H9 (cell line): ENCODE measurements at regions not wholly inside any gene's neighbourhood (a gene's known extent, or its start where the extent isn't known, plus 50 kb on each side); places are given as distances from the start of the nearest gene placed in this dataset.

Source experiments
- DNase-seq: peaks from one replicate; pipeline ENCODE4 v3.0.0-alpha.2; 2017
- H2AFZ ChIP-seq: one replicate; pipeline ENCODE4 v1.6.1; 2013; ENCODE audit warnings: mild to moderate bottlenecking, low read length, control low read depth, moderate library complexity
- H2AK5ac ChIP-seq: 2 replicates; pipeline ENCODE4 v1.6.1; 2013; ENCODE audit warnings: low read length, control low read depth, mixed read lengths; ENCODE audit not compliant: insufficient read length
- H2BK120ac ChIP-seq: one replicate; pipeline ENCODE4 v1.6.1; 2013; ENCODE audit warnings: low read depth, mild to moderate bottlenecking, low read length, control low read depth, inconsistent platforms; ENCODE audit not compliant: poor library complexity, severe bottlenecking
- H2BK12ac ChIP-seq: 2 replicates; pipeline ENCODE4 v1.6.1; 2013; ENCODE audit warnings: low read length, control low read depth, mixed read lengths, low read depth; ENCODE audit not compliant: insufficient read length
- H2BK15ac ChIP-seq: 2 replicates; pipeline ENCODE4 v1.6.1; 2013; ENCODE audit warnings: low read depth, low read length, control low read depth
- H2BK20ac ChIP-seq: one replicate; pipeline ENCODE4 v1.6.1; 2013; ENCODE audit warnings: low read depth, mild to moderate bottlenecking, low read length, control low read depth, inconsistent platforms; ENCODE audit not compliant: poor library complexity, severe bottlenecking
- H2BK5ac ChIP-seq: 2 replicates; pipeline ENCODE4 v1.6.1; 2013; ENCODE audit warnings: low read length, control low read depth, mixed read lengths; ENCODE audit not compliant: insufficient read length
- H3K14ac ChIP-seq: 2 replicates; pipeline ENCODE4 v1.6.1; 2013; ENCODE audit warnings: low read length, control low read depth; ENCODE audit not compliant: insufficient read depth
- H3K18ac ChIP-seq: 2 replicates; pipeline ENCODE4 v1.6.1; 2013; ENCODE audit warnings: low read depth, mild to moderate bottlenecking, mixed read lengths, low read length, control low read depth; ENCODE audit not compliant: insufficient read length
- H3K23ac ChIP-seq: 2 replicates; pipeline ENCODE4 v1.6.1; 2013; ENCODE audit warnings: low read length, control low read depth, mixed read lengths, low read depth; ENCODE audit not compliant: insufficient read length
- H3K23me2 ChIP-seq: 2 replicates; pipeline ENCODE4 v1.6.1; 2013; ENCODE audit warnings: low read depth, mild to moderate bottlenecking, mixed read lengths, low read length, control low read depth; ENCODE audit not compliant: insufficient read length, poor library complexity, severe bottlenecking
- H3K27ac ChIP-seq: 2 replicates; pipeline ENCODE4 v1.5.1; 2013; ENCODE audit warnings: low read length, control low read depth, mixed read lengths, low read depth; ENCODE audit not compliant: insufficient read length
- H3K27me3 ChIP-seq: 2 replicates; pipeline ENCODE4 v1.6.1; 2013; ENCODE audit warnings: low read length, control low read depth, inconsistent platforms; ENCODE audit not compliant: insufficient read depth
- H3K4ac ChIP-seq: 2 replicates; pipeline ENCODE4 v1.6.1; 2013; ENCODE audit warnings: low read depth, mild to moderate bottlenecking, control low read depth, inconsistent platforms, low read length, moderate library complexity
- H3K4me1 ChIP-seq: 2 replicates; pipeline ENCODE4 v1.6.1; 2013; ENCODE audit warnings: low read length, control low read depth, inconsistent platforms; ENCODE audit not compliant: insufficient read depth
- H3K4me2 ChIP-seq: 2 replicates; pipeline ENCODE4 v1.6.1; 2013; ENCODE audit warnings: low read length, control low read depth, mixed read lengths; ENCODE audit not compliant: insufficient read length, insufficient read depth
- H3K56ac ChIP-seq: 2 replicates; pipeline ENCODE4 v1.6.1; 2013; ENCODE audit warnings: low read depth, mild to moderate bottlenecking, mixed read lengths, low read length, control low read depth; ENCODE audit not compliant: insufficient read length
- H3K79me1 ChIP-seq: 2 replicates; pipeline ENCODE4 v1.6.1; 2013; ENCODE audit warnings: low read depth, mild to moderate bottlenecking, moderate library complexity, low read length, control low read depth, inconsistent platforms; ENCODE audit not compliant: insufficient read depth, poor library complexity, severe bottlenecking
- H3K79me2 ChIP-seq: 2 replicates; pipeline ENCODE4 v1.6.1; 2013; ENCODE audit warnings: low read length, control low read depth, inconsistent platforms; ENCODE audit not compliant: insufficient read depth
- H3K9ac ChIP-seq: 2 replicates; pipeline ENCODE4 v1.6.1; 2013; ENCODE audit warnings: low read length, control low read depth, mixed read lengths; ENCODE audit not compliant: insufficient read length; ENCODE audit errors: extremely low read depth
- H3K9me3 ChIP-seq: one replicate; pipeline ENCODE4 v1.6.1; 2013; ENCODE audit warnings: low read depth, low read length, inconsistent platforms; ENCODE audit not compliant: control insufficient read depth
- H3T11ph ChIP-seq: one replicate; pipeline ENCODE4 v1.6.1; 2013; ENCODE audit warnings: mild to moderate bottlenecking, low read length, control low read depth, inconsistent platforms
- H4K20me1 ChIP-seq: one replicate; pipeline ENCODE4 v1.6.1; 2013; ENCODE audit not compliant: control insufficient read depth, insufficient read length, insufficient read depth
- H4K5ac ChIP-seq: 2 replicates; pipeline ENCODE4 v1.6.1; 2013; ENCODE audit warnings: low read depth, mild to moderate bottlenecking, mixed read lengths, low read length, control low read depth; ENCODE audit not compliant: insufficient read length
- H4K8ac ChIP-seq: replicated peaks from 2 replicates; pipeline ENCODE4 v1.6.1; 2013; ENCODE audit warnings: low read length, control low read depth, mixed read lengths, low read depth; ENCODE audit not compliant: insufficient read length
- H4K91ac ChIP-seq: 2 replicates; pipeline ENCODE4 v1.6.1; 2013; ENCODE audit warnings: low read depth, mild to moderate bottlenecking, moderate library complexity, mixed read lengths, low read length, control low read depth; ENCODE audit not compliant: insufficient read length
- H3K27ac Mint-ChIP-seq, 3 experiments: 2 replicates in 2 of 3; 3 replicates in 1 of 3; pipeline ENCODE4 v1.8.0; 2020 to 2021; ENCODE audit warnings: mixed read lengths in 3 of 3, mild to moderate bottlenecking in 1 of 3, moderate library complexity in 1 of 3
- H3K27me3 Mint-ChIP-seq: 2 replicates; pipeline ENCODE4 v1.8.0; 2021; ENCODE audit warnings: low read depth, mild to moderate bottlenecking, moderate library complexity, mixed read lengths
- H3K36me3 Mint-ChIP-seq, 3 experiments: 2 replicates in 2 of 3; 3 replicates in 1 of 3; pipeline ENCODE4 v1.8.0; 2020 to 2021; ENCODE audit warnings: low read depth in 3 of 3, mixed read lengths in 3 of 3; ENCODE audit not compliant: insufficient read depth in 1 of 3
- H3K4me1 Mint-ChIP-seq, 2 experiments: 2 replicates each; pipeline ENCODE4 v1.8.0; 2020; ENCODE audit warnings: mixed read lengths in 2 of 2
- H3K4me3 Mint-ChIP-seq, 2 experiments: 2 replicates in 1 of 2; 3 replicates in 1 of 2; pipeline ENCODE4 v1.8.0; 2020 to 2021; ENCODE audit warnings: mild to moderate bottlenecking in 2 of 2, mixed read lengths in 2 of 2, moderate library complexity in 1 of 2
- H3K9me3 Mint-ChIP-seq, 2 experiments: 2 replicates in 1 of 2; 3 replicates in 1 of 2; pipeline ENCODE4 v1.8.0; 2020; ENCODE audit warnings: mild to moderate bottlenecking in 2 of 2, mixed read lengths in 2 of 2, moderate library complexity in 1 of 2
- CTCF ChIP-seq: fragments of 200-600 bp; sonication (generic); conservative IDR thresholded peaks from 3 replicates; pipeline ENCODE4 v1.8.0; 2021; ENCODE audit warnings: antibody characterized with exemption, mild to moderate bottlenecking
- WGBS: extraction: QIAGEN DNeasy Blood & Tissue Kit; methylation state at CpG from one replicate; pipeline ENCODE4 v1.1.7; 2013; ENCODE audit warnings: missing lambda C conversion rate, low lambda C conversion rate, mixed read lengths; ENCODE audit not compliant: insufficient read length; ENCODE audit errors: extremely low coverage; 5-methylcytosine and 5-hydroxymethylcytosine counted together

- Histone ChIP-seq H4K8ac (no peak overlapping the region), H3K27me3 (no peaks in the 10 kb centered on the region), H3K23me2 (no peaks in the 10 kb centered on the region), H2BK120ac (no peak overlapping the region), H3K23ac (no peak overlapping the region), H3K4me1 (no peaks in the 10 kb centered on the region), H3K79me2 (no peaks in the 10 kb centered on the region), H3K56ac (no peak overlapping the region), H2BK15ac (no peak overlapping the region), H2BK12ac (no peak overlapping the region), H3K14ac (no peak overlapping the region), H3K18ac (no peak overlapping the region), H4K5ac (no peak overlapping the region), H2BK20ac (no peak overlapping the region), H3K27ac (no peak overlapping the region), H4K91ac (no peak overlapping the region), H2AFZ (no peak overlapping the region), H2AK5ac (no peak overlapping the region), H3K9me3 (no peaks in the 10 kb centered on the region), H3K4ac (no peak overlapping the region), H3K79me1 (no peaks in the 10 kb centered on the region), H3T11ph (no peak overlapping the region), H3K4me2 (no peak overlapping the region), H2BK5ac (no peak overlapping the region), H4K20me1 (no peaks in the 10 kb centered on the region), H3K9ac (no peak overlapping the region)
- DNase-seq = no peak
- H3K27me3 Mint-ChIP-seq = no peaks in the 10 kb centered on the region
- no peak overlapping the region for H3K4me3 Mint-ChIP-seq
- H3K4me1 Mint-ChIP-seq = peaks cover 5 to 6% of the 10 kb centered on the region in 2 experiments; a peak in 3 of 4 replicates
- no peak overlapping the region; a peak in 1 of 7 replicates for H3K27ac Mint-ChIP-seq
- no CpG with 5 or more reads among the region's 3 CpGs for WGBS
- TF ChIP-seq CTCF = no peak
- no peaks in the 10 kb centered on the region for H3K9me3 Mint-ChIP-seq
- H3K36me3 Mint-ChIP-seq = no peaks in the 10 kb centered on the region
Observed at GRCh38 chr15:97623091-97623661, 337.3 kb upstream of the ARRDC4 start.
